ENCODE measurements at regions not wholly inside any gene's neighbourhood (a gene's known extent, or its start where the extent isn't known, plus 50 kb on each side); places are given as distances from the start of the nearest gene placed in this dataset.

- no peak for DNase-seq (ENCODE audit: low spot score)
These were observed 138.8 kb upstream of the ID2 start for GRCh38 chr2:8543060-8543382.

GRCh38 chr2:8543383-8544170, 138.3 kb upstream of the ID2 start:
- no peak for DNase-seq (ENCODE audit: low spot score)

- no peak for DNase-seq (ENCODE audit: low spot score)
These were observed 137.6 kb upstream of the ID2 start for GRCh38 chr2:8544171-8544785.

- no peak for DNase-seq (ENCODE audit: low spot score)
These were observed 136.8 kb upstream of the ID2 start for GRCh38 chr2:8544786-8545694.

GRCh38 chr2:8545695-8546611, 135.9 kb upstream of the ID2 start:
- DNase-seq (ENCODE audit: low spot score): no peak

- DNase-seq (ENCODE audit: low spot score): no peak
These were observed 135.1 kb upstream of the ID2 start for GRCh38 chr2:8546612-8547283.

- DNase-seq (ENCODE audit: low spot score): no peak
These were observed 134.4 kb upstream of the ID2 start for GRCh38 chr2:8547284-8548064.

GRCh38 chr2:8548065-8548618, 133.7 kb upstream of the ID2 start:
- DNase-seq (ENCODE audit: low spot score): no peak

GRCh38 chr2:8548619-8549150, 133.2 kb upstream of the ID2 start:
- no peak for DNase-seq (ENCODE audit: low spot score)

GRCh38 chr2:8549273-8549922, 132.5 kb upstream of the ID2 start:
- no peak for DNase-seq (ENCODE audit: low spot score)

GRCh38 chr2:8549942-8550341, 131.9 kb upstream of the ID2 start:
- DNase-seq (ENCODE audit: low spot score): no peak

- no peak for DNase-seq (ENCODE audit: low spot score)
These were observed 131.4 kb upstream of the ID2 start for GRCh38 chr2:8550481-8550880.

GRCh38 chr2:8550937-8551621, 130.8 kb upstream of the ID2 start:
- DNase-seq (ENCODE audit: low spot score): no peak

GRCh38 chr2:8551622-8552074, 130.2 kb upstream of the ID2 start:
- DNase-seq (ENCODE audit: low spot score): no peak

GRCh38 chr2:8552293-8552801, 129.5 kb upstream of the ID2 start:
- no peak for DNase-seq (ENCODE audit: low spot score)

GRCh38 chr2:8553643-8554042, 128.2 kb upstream of the ID2 start:
- DNase-seq (ENCODE audit: low spot score): no peak

GRCh38 chr2:8554296-8554806, 127.5 kb upstream of the ID2 start:
- no peak for DNase-seq (ENCODE audit: low spot score)

- no peak for DNase-seq (ENCODE audit: low spot score)
These were observed 126.3 kb upstream of the ID2 start for GRCh38 chr2:8555543-8555942.

All from COLO829 (cell line).